CD14-positive monocyte (primary cell): ENCODE measurements at regions not wholly inside any gene's neighbourhood (a gene's known extent, or its start where the extent isn't known, plus 50 kb on each side); places are given as distances from the start of the nearest gene placed in this dataset.

Experiments
- DNase-seq, 3 donors: peaks; one replicate each; pipeline ENCODE4 v3.0.0-alpha.2; 2011 to 2022
- H2AFZ ChIP-seq: 2 replicates; pipeline ENCODE4 v1.6.0; 2012; ENCODE audit warnings: mild to moderate bottlenecking, low read depth, low read length, inconsistent platforms; ENCODE audit not compliant: insufficient read depth, poor library complexity, severe bottlenecking
- H3K27ac ChIP-seq, 2 donors: 1 replicate in 1 of 2; 2 replicates in 1 of 2; pipeline ENCODE4 v1.5.1; 2012 to 2013; ENCODE audit warnings: low read length in 2 of 2, control low read depth in 1 of 2, inconsistent platforms in 1 of 2, low read depth in 1 of 2, mild to moderate bottlenecking in 1 of 2
- H3K27me3 ChIP-seq, 2 donors: one replicate each; pipeline versions ENCODE4 v1.6.0 to v1.6.1; 2011 to 2013; ENCODE audit warnings: low read length in 2 of 2; ENCODE audit not compliant: control insufficient read depth in 2 of 2, insufficient read depth in 2 of 2
- H3K36me3 ChIP-seq, 2 donors: replicated peaks in 1 of 2; 1 replicate in 1 of 2; 2 replicates in 1 of 2; pipeline versions ENCODE4 v1.5.1 to v1.6.1; 2012 to 2013; ENCODE audit warnings: low read length in 2 of 2, control low read depth in 1 of 2, inconsistent platforms in 1 of 2, mild to moderate bottlenecking in 1 of 2; ENCODE audit not compliant: insufficient read depth in 2 of 2, control insufficient read depth in 1 of 2
- H3K4me1 ChIP-seq, 2 donors: 1 replicate in 1 of 2; 2 replicates in 1 of 2; pipeline versions ENCODE4 v1.5.1 to v1.6.1; 2012 to 2013; ENCODE audit warnings: low read length in 2 of 2, control low read depth in 1 of 2, inconsistent platforms in 1 of 2, mild to moderate bottlenecking in 1 of 2, moderate library complexity in 1 of 2; ENCODE audit not compliant: insufficient read depth in 2 of 2, control insufficient read depth in 1 of 2
- H3K4me2 ChIP-seq: replicated peaks from 2 replicates; pipeline ENCODE3; 2012; ENCODE audit warnings: low read length, moderate library complexity, mild to moderate bottlenecking; ENCODE audit not compliant: poor library complexity, severe bottlenecking; ENCODE audit errors: extremely low read depth
- H3K4me3 ChIP-seq, 3 experiments: fragments of 200-600 bp in 1 of 3; sonication (generic) in 1 of 3; replicated peaks in 1 of 3; 1 replicate in 2 of 3; 2 replicates in 1 of 3; pipeline ENCODE4 v1.5.1; 2011 to 2013; ENCODE audit warnings: low read length in 3 of 3, mild to moderate bottlenecking in 3 of 3, control low read depth in 2 of 3, low read depth in 2 of 3, inconsistent platforms in 1 of 3, moderate library complexity in 1 of 3
- H3K79me2 ChIP-seq: 2 replicates; pipeline ENCODE4 v1.6.0; 2012; ENCODE audit warnings: mild to moderate bottlenecking, control low read depth, inconsistent platforms, low read length, moderate library complexity; ENCODE audit not compliant: insufficient read depth
- H3K9ac ChIP-seq: 2 replicates; pipeline ENCODE4 v1.6.0; 2017; ENCODE audit warnings: low read length, mild to moderate bottlenecking; ENCODE audit not compliant: insufficient read depth, poor library complexity, severe bottlenecking
- H3K9me3 ChIP-seq, 2 donors: replicated peaks in 1 of 2; 1 replicate in 1 of 2; 2 replicates in 1 of 2; pipeline versions ENCODE4 v1.5.1 to v1.6.1; 2012 to 2013; ENCODE audit warnings: low read length in 2 of 2, control low read depth in 1 of 2; ENCODE audit not compliant: control insufficient read depth in 1 of 2, insufficient read depth in 1 of 2
- H4K20me1 ChIP-seq: 2 replicates; pipeline ENCODE4 v1.6.0; 2012; ENCODE audit warnings: mild to moderate bottlenecking, low read length, control low read depth, moderate library complexity; ENCODE audit not compliant: insufficient read depth
- H3K27ac Mint-ChIP-seq, 7 donors: one replicate each; pipeline ENCODE4 v1.8.0; 2020; ENCODE audit warnings: mild to moderate bottlenecking in 7 of 7, mixed read lengths in 7 of 7, moderate library complexity in 6 of 7, inconsistent platforms in 2 of 7
- H3K27me3 Mint-ChIP-seq, 3 donors: one replicate each; pipeline ENCODE4 v1.8.0; 2021 to 2022; ENCODE audit warnings: low read depth in 3 of 3, mild to moderate bottlenecking in 3 of 3, mixed read lengths in 3 of 3, moderate library complexity in 3 of 3, inconsistent platforms in 1 of 3
- H3K36me3 Mint-ChIP-seq, 2 donors: one replicate each; pipeline ENCODE4 v1.8.0; 2020; ENCODE audit warnings: mixed read lengths in 2 of 2, inconsistent platforms in 1 of 2, mild to moderate bottlenecking in 1 of 2
- H3K4me1 Mint-ChIP-seq: one replicate; pipeline ENCODE4 v1.8.0; 2020; ENCODE audit warnings: mild to moderate bottlenecking, mixed read lengths
- H3K4me3 Mint-ChIP-seq, 2 donors: one replicate each; pipeline ENCODE4 v1.8.0; 2020; ENCODE audit warnings: mild to moderate bottlenecking in 2 of 2, mixed read lengths in 2 of 2, moderate library complexity in 1 of 2
- H3K9me3 Mint-ChIP-seq, 7 donors: one replicate each; pipeline ENCODE4 v1.8.0; 2020 to 2022; ENCODE audit warnings: mixed read lengths in 7 of 7, mild to moderate bottlenecking in 6 of 7, moderate library complexity in 6 of 7, inconsistent platforms in 2 of 7
- WGBS: methylation state at CpG from one replicate; pipeline ENCODE4 v1.1.5; 2013; ENCODE audit warnings: missing lambda C conversion rate; ENCODE audit not compliant: insufficient coverage; 5-methylcytosine and 5-hydroxymethylcytosine counted together
- intact Hi-C, 2 donors: fragments of 100-400 bp; cut with micrococcal nuclease; formaldehyde crosslinking; loops; one replicate each; pipeline versions ENCODE4 v1.15.0 to v1.15.1; 2023
- TF ChIP-seq, protein P1 (sequence below): fragments of 200-600 bp; IDR thresholded peaks from one replicate; pipeline ENCODE4 v1.8.0; 2022; ENCODE audit warnings: antibody characterized with exemption, mild to moderate bottlenecking

DNA sequence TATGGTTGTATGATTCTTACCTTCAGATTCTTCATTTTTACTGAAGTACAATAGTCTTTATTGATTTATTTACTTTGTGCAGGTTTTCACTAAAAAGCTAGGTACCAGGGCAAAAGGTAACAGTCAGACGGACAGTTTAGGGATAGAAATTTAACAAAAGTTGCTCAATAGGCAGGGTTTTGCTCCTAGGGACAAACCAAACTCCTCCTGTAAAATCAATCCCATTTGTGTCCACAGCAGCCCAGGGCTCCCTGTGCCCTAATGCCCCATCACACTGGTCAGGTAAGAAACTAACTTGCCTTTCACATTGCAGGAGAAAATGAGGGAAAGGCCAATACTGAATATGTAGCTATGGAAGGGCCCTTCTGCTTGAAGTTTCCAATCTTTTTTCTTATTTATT lies 410.9 kb downstream of the EPHA4 start:
- Mint-ChIP-seq H3K4me3 (no peak overlapping the region), H3K27ac (no peak overlapping the region), H3K27me3 (no peaks in the 10 kb centered on the region), H3K4me1 (no peaks in the 10 kb centered on the region), H3K36me3 (no peaks in the 10 kb centered on the region), H3K9me3 (peaks cover 0 to 2% (median 0%) of the 10 kb centered on the region in 7 donors)
- no peak for DNase-seq
- Histone ChIP-seq H3K36me3 (no peaks in the 10 kb centered on the region), H3K4me3 (no peak overlapping the region), H3K79me2 (no peaks in the 10 kb centered on the region), H2AFZ (no peak overlapping the region), H3K4me1 (no peaks in the 10 kb centered on the region), H3K9me3 (no peaks in the 10 kb centered on the region), H3K9ac (no peak overlapping the region), H4K20me1 (no peaks in the 10 kb centered on the region), H3K27me3 (no peaks in the 10 kb centered on the region), H3K27ac (no peak overlapping the region), H3K4me2 (no peak overlapping the region)
- WGBS: no CpG with 5 or more reads among the region's 1 CpG
- TF ChIP-seq, protein P1, sequence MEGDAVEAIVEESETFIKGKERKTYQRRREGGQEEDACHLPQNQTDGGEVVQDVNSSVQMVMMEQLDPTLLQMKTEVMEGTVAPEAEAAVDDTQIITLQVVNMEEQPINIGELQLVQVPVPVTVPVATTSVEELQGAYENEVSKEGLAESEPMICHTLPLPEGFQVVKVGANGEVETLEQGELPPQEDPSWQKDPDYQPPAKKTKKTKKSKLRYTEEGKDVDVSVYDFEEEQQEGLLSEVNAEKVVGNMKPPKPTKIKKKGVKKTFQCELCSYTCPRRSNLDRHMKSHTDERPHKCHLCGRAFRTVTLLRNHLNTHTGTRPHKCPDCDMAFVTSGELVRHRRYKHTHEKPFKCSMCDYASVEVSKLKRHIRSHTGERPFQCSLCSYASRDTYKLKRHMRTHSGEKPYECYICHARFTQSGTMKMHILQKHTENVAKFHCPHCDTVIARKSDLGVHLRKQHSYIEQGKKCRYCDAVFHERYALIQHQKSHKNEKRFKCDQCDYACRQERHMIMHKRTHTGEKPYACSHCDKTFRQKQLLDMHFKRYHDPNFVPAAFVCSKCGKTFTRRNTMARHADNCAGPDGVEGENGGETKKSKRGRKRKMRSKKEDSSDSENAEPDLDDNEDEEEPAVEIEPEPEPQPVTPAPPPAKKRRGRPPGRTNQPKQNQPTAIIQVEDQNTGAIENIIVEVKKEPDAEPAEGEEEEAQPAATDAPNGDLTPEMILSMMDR: no peak
- intact Hi-C loops: no loop called here

GRCh38 chr2:221166292-221166691 lies 405.8 kb downstream of the EPHA4 start:
- TF ChIP-seq, protein P1: no peak
- Histone ChIP-seq H3K36me3 (no peaks in the 10 kb centered on the region), H3K9me3 (no peaks in the 10 kb centered on the region), H3K9ac (no peak overlapping the region), H3K4me1 (no peaks in the 10 kb centered on the region), H3K4me2 (no peak overlapping the region), H3K79me2 (no peaks in the 10 kb centered on the region), H2AFZ (no peak overlapping the region), H3K4me3 (no peak overlapping the region), H3K27me3 (no peaks in the 10 kb centered on the region), H4K20me1 (no peaks in the 10 kb centered on the region), H3K27ac (no peak overlapping the region)
- Mint-ChIP-seq H3K4me3 (no peak overlapping the region), H3K36me3 (no peaks in the 10 kb centered on the region), H3K9me3 (peaks cover 0 to 6% (median 0%) of the 10 kb centered on the region in 7 donors), H3K27me3 (no peaks in the 10 kb centered on the region), H3K4me1 (no peaks in the 10 kb centered on the region), H3K27ac (no peak overlapping the region)
- WGBS: 92% methylated on average over 2 of the region's 7 CpGs
- no peak for DNase-seq
- intact Hi-C loops: no loop called here
